GM23248 (cell line): ENCODE measurements at regions not wholly inside any gene's neighbourhood (a gene's known extent, or its start where the extent isn't known, plus 50 kb on each side); places are given as distances from the start of the nearest gene placed in this dataset.

ENCODE experiments used
- DNase-seq: peaks from one replicate; pipeline ENCODE4 v3.0.0-alpha.2; 2015
- H2AFZ ChIP-seq: fragments of 200-600 bp; sonication (generic); 2 replicates; pipeline ENCODE4 v1.6.1; 2016; ENCODE audit warnings: antibody characterized with exemption
- H3F3A ChIP-seq: fragments of 200-600 bp; sonication (generic); 2 replicates; pipeline ENCODE4 v1.6.1; 2016; ENCODE audit warnings: mild to moderate bottlenecking, antibody characterized with exemption, mixed run types; ENCODE audit not compliant: insufficient read depth
- H3K27ac ChIP-seq: fragments of 200-600 bp; sonication (generic); 2 replicates; pipeline ENCODE4 v1.5.1; 2016; ENCODE audit warnings: mild to moderate bottlenecking
- H3K27me3 ChIP-seq: fragments of 200-600 bp; sonication (generic); replicated peaks from 2 replicates; pipeline ENCODE4 v1.6.1; 2016; ENCODE audit warnings: mild to moderate bottlenecking; ENCODE audit not compliant: insufficient read depth
- H3K36me3 ChIP-seq: fragments of 200-600 bp; sonication (generic); 2 replicates; pipeline ENCODE4 v1.6.1; 2016; ENCODE audit warnings: low read depth, mild to moderate bottlenecking
- H3K4me1 ChIP-seq: fragments of 200-600 bp; sonication (generic); 2 replicates; pipeline ENCODE4 v1.6.1; 2016; ENCODE audit warnings: mild to moderate bottlenecking; ENCODE audit not compliant: insufficient read depth
- H3K4me2 ChIP-seq: fragments of 200-600 bp; sonication (generic); one replicate; pipeline ENCODE4 v1.6.1; 2016; ENCODE audit warnings: mild to moderate bottlenecking; ENCODE audit not compliant: unreplicated experiment
- H3K4me3 ChIP-seq: fragments of 200-600 bp; sonication (generic); 2 replicates; pipeline ENCODE4 v1.5.1; 2016; ENCODE audit warnings: mild to moderate bottlenecking
- H3K79me2 ChIP-seq: fragments of 200-600 bp; sonication (generic); 2 replicates; pipeline ENCODE4 v1.6.1; 2016; ENCODE audit warnings: mild to moderate bottlenecking; ENCODE audit not compliant: insufficient read depth
- H3K9ac ChIP-seq: fragments of 200-600 bp; sonication (generic); 2 replicates; pipeline ENCODE4 v1.6.1; 2016; ENCODE audit warnings: mild to moderate bottlenecking
- H3K9me2 ChIP-seq: fragments of 200-600 bp; sonication (generic); 2 replicates; pipeline ENCODE4 v1.6.1; 2016; ENCODE audit warnings: mixed run types, mild to moderate bottlenecking, moderate library complexity; ENCODE audit not compliant: insufficient read depth
- H3K9me3 ChIP-seq: fragments of 200-600 bp; sonication (generic); one replicate; pipeline ENCODE4 v1.6.1; 2017; ENCODE audit warnings: low read depth
- H4K20me1 ChIP-seq: fragments of 200-600 bp; sonication (generic); 2 replicates; pipeline ENCODE4 v1.6.0; 2016; ENCODE audit not compliant: insufficient read depth
- EZH2 ChIP-seq: fragments of 200-600 bp; sonication (generic); IDR thresholded peaks from 2 replicates; pipeline ENCODE4 v1.6.1; 2018; ENCODE audit warnings: antibody characterized with exemption, mild to moderate bottlenecking; ENCODE audit not compliant: insufficient read depth, poor library complexity, severe bottlenecking
- EZH2phosphoT487 ChIP-seq: fragments of 200-600 bp; sonication (generic); IDR thresholded peaks from 2 replicates; pipeline ENCODE4 v1.6.1; 2018; ENCODE audit warnings: antibody characterized with exemption, moderate library complexity, mild to moderate bottlenecking, low read depth; ENCODE audit not compliant: insufficient read depth
- WGBS, 2 experiments: methylation state at CpG; one replicate each; pipeline ENCODE4 v1.1.6; 2015 to 2017; ENCODE audit warnings: low lambda C conversion rate in 2 of 2, low coverage in 1 of 2; ENCODE audit errors: missing lambda C conversion rate in 2 of 2; 5-methylcytosine and 5-hydroxymethylcytosine counted together
- in situ Hi-C: fragments of 300-500 bp; cut with MboI; formaldehyde crosslinking; loops from 2 replicates; pipeline ENCODE4 v1.15.0; 2020

DNA sequence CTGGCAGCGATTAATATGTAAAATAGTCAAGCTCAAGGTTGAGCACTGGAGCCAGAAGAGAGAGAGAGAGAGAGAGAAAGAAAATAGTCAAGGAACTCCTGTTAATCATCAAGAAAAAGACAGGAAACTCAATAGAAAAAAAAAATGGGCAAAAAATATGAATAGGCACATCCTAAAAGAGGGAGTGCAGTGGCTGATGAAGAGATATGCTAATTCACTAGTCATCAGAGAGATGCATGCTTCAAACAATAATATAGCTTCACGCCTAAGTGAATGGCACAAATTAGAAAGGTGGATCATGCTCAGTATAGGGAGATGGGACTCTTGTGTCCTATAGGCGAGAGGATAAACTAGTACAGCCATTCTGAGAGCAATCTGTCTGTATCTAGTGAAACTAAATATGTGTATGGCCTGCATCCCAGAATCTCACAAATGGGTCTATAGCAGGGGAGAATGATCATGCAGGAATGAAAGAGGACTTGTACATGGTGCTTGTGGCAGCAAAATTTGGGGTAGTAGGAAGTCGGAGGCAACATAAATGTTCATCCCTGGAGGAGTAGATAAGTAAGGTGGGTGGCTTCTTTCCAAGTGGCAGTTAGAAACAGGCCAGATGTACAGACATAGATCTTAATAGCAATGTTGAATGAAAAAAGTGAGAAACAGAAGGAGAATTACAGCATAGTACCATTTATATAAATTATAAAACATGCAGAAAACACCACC, 176.8 kb downstream of the VEGFA start:
- H3K4me3 ChIP-seq: no peak overlapping the region
- H4K20me1 ChIP-seq: no peaks in the 10 kb centered on the region
- no peaks in the 10 kb centered on the region for H3K79me2 ChIP-seq
- no peaks in the 10 kb centered on the region for H3K9me3 ChIP-seq
- no peak for TF ChIP-seq EZH2
- no peak for TF ChIP-seq EZH2phosphoT487
- H3K36me3 ChIP-seq: no peaks in the 10 kb centered on the region
- no peaks in the 10 kb centered on the region for H3F3A ChIP-seq
- no peak overlapping the region for H2AFZ ChIP-seq
- no peak overlapping the region for H3K4me2 ChIP-seq
- H3K27ac ChIP-seq: no peak overlapping the region
- no peaks in the 10 kb centered on the region for H3K27me3 ChIP-seq
- H3K9me2 ChIP-seq: no peaks in the 10 kb centered on the region
- H3K9ac ChIP-seq: no peak overlapping the region
- DNase-seq: no peak
- in situ Hi-C loops: no loop called here
- 87 to 90% methylated on average over 4 of the region's 4 CpGs for WGBS, 2 experiments
- peaks cover 12% of the 10 kb centered on the region; the same call in 1 of the 2 replicates for H3K4me1 ChIP-seq

DNA sequence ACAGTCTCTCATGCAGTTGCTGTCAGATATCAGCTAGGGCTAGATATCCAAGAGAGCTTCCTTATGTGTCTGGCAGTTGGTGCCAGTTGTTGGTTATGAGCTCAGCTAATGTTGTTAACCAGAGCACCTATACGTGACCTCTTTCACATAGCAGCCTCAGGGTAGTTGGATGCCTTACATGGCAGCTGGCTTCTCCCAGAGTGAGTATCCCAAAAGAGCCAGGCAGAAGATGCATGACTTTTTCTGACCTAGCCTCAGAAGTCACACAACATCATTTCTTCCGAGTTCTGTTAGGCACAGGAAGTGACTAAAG, 175.7 kb downstream of the VEGFA start:
- no peak for DNase-seq
- no peak overlapping the region for H3K27ac ChIP-seq
- H3K79me2 ChIP-seq: no peaks in the 10 kb centered on the region
- WGBS, 2 experiments: 76% methylated on average over 2 of the region's 2 CpGs
- in situ Hi-C loops: no loop called here
- H3K9me2 ChIP-seq: no peaks in the 10 kb centered on the region
- no peaks in the 10 kb centered on the region for H4K20me1 ChIP-seq
- H3K4me2 ChIP-seq: no peak overlapping the region
- H3K9ac ChIP-seq: no peak overlapping the region
- H3K4me1 ChIP-seq: peaks cover 12% of the 10 kb centered on the region; the same call in 1 of the 2 replicates
- H3K9me3 ChIP-seq: no peaks in the 10 kb centered on the region
- H3K4me3 ChIP-seq: no peak overlapping the region
- H3F3A ChIP-seq: no peaks in the 10 kb centered on the region
- H3K27me3 ChIP-seq: no peaks in the 10 kb centered on the region
- no peak for TF ChIP-seq EZH2
- TF ChIP-seq EZH2phosphoT487: no peak
- H3K36me3 ChIP-seq: no peaks in the 10 kb centered on the region
- no peak overlapping the region for H2AFZ ChIP-seq

DNA sequence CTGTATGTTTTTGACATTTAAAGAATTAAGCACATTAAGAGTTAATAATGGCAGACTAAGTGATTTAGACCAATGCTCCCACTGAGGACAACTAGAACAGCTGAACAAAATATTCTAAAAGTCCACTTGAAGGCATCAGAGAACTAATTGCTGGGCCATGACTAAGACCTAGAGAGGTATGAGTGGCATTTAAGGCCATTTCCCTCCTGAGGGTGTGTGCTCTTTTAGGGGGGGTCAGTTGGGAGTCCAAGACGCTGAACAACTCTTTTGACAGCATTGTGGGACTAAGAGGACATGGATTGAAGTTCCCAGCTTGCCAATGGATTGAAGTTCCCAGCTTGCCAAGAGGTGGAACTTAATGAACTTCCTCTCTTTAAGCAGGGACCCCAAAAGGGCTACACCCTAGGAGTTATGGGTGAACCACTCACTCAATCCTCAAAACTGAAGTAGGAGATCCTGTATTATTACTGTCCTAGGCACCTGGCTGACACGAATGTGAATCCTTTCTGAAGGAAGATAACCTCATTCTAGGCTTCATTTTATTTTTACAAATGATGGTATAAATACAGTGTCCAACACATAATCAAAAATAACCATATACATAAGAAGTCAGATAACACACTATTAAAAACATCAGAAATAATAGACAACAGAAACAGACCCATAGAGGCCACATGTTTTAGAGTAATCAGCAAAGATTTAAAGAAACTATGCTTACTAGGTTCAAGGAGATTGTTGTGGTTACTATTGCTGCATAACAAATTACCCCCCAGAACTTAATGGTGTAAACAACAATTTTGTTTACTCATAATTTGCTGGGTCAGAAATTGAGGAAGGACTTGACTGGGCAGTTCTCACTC, 175.1 kb downstream of the VEGFA start:
- Histone ChIP-seq H3K9ac (no peak overlapping the region), H3K4me3 (no peak overlapping the region), H3K4me2 (no peak overlapping the region), H2AFZ (no peak overlapping the region), H3K36me3 (no peaks in the 10 kb centered on the region), H3K79me2 (no peaks in the 10 kb centered on the region), H3K4me1 (peaks cover 12% of the 10 kb centered on the region; the same call in 1 of the 2 replicates), H3F3A (no peaks in the 10 kb centered on the region), H3K27me3 (no peaks in the 10 kb centered on the region), H3K9me3 (no peaks in the 10 kb centered on the region), H4K20me1 (no peaks in the 10 kb centered on the region), H3K27ac (no peak overlapping the region), H3K9me2 (no peaks in the 10 kb centered on the region)
- WGBS, 2 experiments: 69 to 73% methylated on average over 2 of the region's 2 CpGs
- TF ChIP-seq EZH2phosphoT487: no peak
- no peak for TF ChIP-seq EZH2
- no peak for DNase-seq
- in situ Hi-C loops: no loop called here

DNA sequence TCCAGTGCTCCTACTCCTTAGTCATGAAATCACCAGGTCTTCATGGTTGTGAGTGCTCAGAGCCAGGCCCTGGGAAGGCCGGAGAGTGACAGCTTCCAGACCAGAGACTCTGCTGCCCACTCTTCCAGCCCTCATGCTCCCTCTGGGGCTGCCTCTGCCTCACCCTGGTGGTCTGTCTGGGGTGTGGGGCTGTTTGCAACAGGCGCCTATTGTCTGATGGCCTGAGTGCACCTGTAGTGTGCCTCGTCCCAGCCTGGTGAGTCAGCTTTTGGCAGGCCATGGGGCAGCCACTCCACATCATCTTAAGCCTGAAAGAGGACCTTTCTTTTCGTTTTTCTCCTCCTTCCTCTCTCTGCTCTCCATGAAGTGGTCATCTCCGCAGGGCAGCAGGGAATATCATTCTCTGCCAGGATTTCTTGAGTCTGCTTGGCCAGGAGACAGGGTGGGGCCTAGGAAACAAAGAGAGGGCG, 173.8 kb downstream of the VEGFA start:
- 63 to 84% methylated on average over 5 to 6 of the region's 6 CpGs for WGBS, 2 experiments
- H3K4me2 ChIP-seq: no peak overlapping the region
- H3F3A ChIP-seq: no peaks in the 10 kb centered on the region
- no peak overlapping the region for H2AFZ ChIP-seq
- peaks cover 5% of the 10 kb centered on the region; the same call in 1 of the 2 replicates for H3K4me1 ChIP-seq
- DNase-seq: no peak
- no peaks in the 10 kb centered on the region for H3K79me2 ChIP-seq
- H3K9me2 ChIP-seq: no peaks in the 10 kb centered on the region
- in situ Hi-C loops: no loop called here
- no peaks in the 10 kb centered on the region for H4K20me1 ChIP-seq
- no peak overlapping the region for H3K9ac ChIP-seq
- no peak for TF ChIP-seq EZH2
- TF ChIP-seq EZH2phosphoT487: no peak
- no peaks in the 10 kb centered on the region for H3K36me3 ChIP-seq
- no peak overlapping the region for H3K27ac ChIP-seq
- no peaks in the 10 kb centered on the region for H3K27me3 ChIP-seq
- H3K9me3 ChIP-seq: no peaks in the 10 kb centered on the region
- no peak overlapping the region for H3K4me3 ChIP-seq
